ENCODE measurements at regions not wholly inside any gene's neighbourhood (a gene's known extent, or its start where the extent isn't known, plus 50 kb on each side); places are given as distances from the start of the nearest gene placed in this dataset.
"Not testable (repeated sequence)": the region's sequence is repeated elsewhere in the genome, so short reads cannot be mapped to it uniquely, and the experiment has no call there.

- no peak for DNase-seq (ENCODE audit: low spot score)
Measured at GRCh38 chr4:175033162-175033561, 115.0 kb downstream of the ADAM29 start.

GRCh38 chr4:175034007-175034406, 115.8 kb downstream of the ADAM29 start:
- DNase-seq (ENCODE audit: low spot score): no peak

- no peak for DNase-seq (ENCODE audit: low spot score)
Measured at GRCh38 chr4:175034986-175035705, 117.0 kb downstream of the ADAM29 start.

- DNase-seq (ENCODE audit: low spot score): no peak
Measured at GRCh38 chr4:175035905-175036304, 117.7 kb downstream of the ADAM29 start.

GRCh38 chr4:175048111-175048784, 130.1 kb downstream of the ADAM29 start:
- DNase-seq (ENCODE audit: low spot score): no peak

GRCh38 chr4:175048906-175049305, 130.7 kb downstream of the ADAM29 start:
- no peak for DNase-seq (ENCODE audit: low spot score)

GRCh38 chr4:175051974-175052373, 133.8 kb downstream of the ADAM29 start:
- no peak for DNase-seq (ENCODE audit: low spot score)

- no peak for DNase-seq (ENCODE audit: low spot score)
Measured at GRCh38 chr4:175054980-175055379, 136.8 kb downstream of the ADAM29 start.

- no peak for DNase-seq (ENCODE audit: low spot score)
Measured at GRCh38 chr4:175062183-175062592, 144.0 kb downstream of the ADAM29 start.

- no peak for DNase-seq (ENCODE audit: low spot score)
Measured at GRCh38 chr4:175065228-175065627, 147.1 kb downstream of the ADAM29 start.

GRCh38 chr4:175066923-175067627, 148.9 kb downstream of the ADAM29 start:
- DNase-seq (ENCODE audit: low spot score): no peak

- DNase-seq (ENCODE audit: low spot score): no peak
Measured at GRCh38 chr4:175068266-175068665, 150.1 kb downstream of the ADAM29 start.

GRCh38 chr4:175070444-175070843, 152.3 kb downstream of the ADAM29 start:
- DNase-seq (ENCODE audit: low spot score): no peak

GRCh38 chr4:175071123-175071522, 153.0 kb downstream of the ADAM29 start:
- no peak for DNase-seq (ENCODE audit: low spot score)

- no peak for DNase-seq (ENCODE audit: low spot score)
Measured at GRCh38 chr4:175087145-175087544, 169.0 kb downstream of the ADAM29 start.

GRCh38 chr4:175090116-175090515, 172.0 kb downstream of the ADAM29 start:
- DNase-seq (ENCODE audit: low spot score): no peak

- DNase-seq (ENCODE audit: low spot score): no peak
Measured at GRCh38 chr4:175091649-175092048, 173.5 kb downstream of the ADAM29 start.

- no peak for DNase-seq (ENCODE audit: low spot score)
Measured at GRCh38 chr4:175092114-175092513, 174.0 kb downstream of the ADAM29 start.

GRCh38 chr4:175093055-175093454, 174.9 kb downstream of the ADAM29 start:
- DNase-seq (ENCODE audit: low spot score): not testable (repeated sequence)

GRCh38 chr4:175103403-175103802, 185.2 kb downstream of the ADAM29 start:
- no peak for DNase-seq (ENCODE audit: low spot score)

GRCh38 chr4:175106301-175106700, 188.1 kb downstream of the ADAM29 start:
- no peak for DNase-seq (ENCODE audit: low spot score)

GRCh38 chr4:175109933-175110332, 191.8 kb downstream of the ADAM29 start:
- peak; percentile 29 for DNase-seq (ENCODE audit: low spot score)
